Ovary (tissue), 7 donors: ENCODE measurements at regions not wholly inside any gene's neighbourhood (a gene's known extent, or its start where the extent isn't known, plus 50 kb on each side); places are given as distances from the start of the nearest gene placed in this dataset.

Source experiments
- DNase-seq, 5 donors: peaks; one replicate each; pipeline ENCODE4 v3.0.0-alpha.2; 2019 to 2020
- H3K27ac ChIP-seq, 2 donors: fragments of 200-600 bp; one replicate each; pipeline versions ENCODE4 v1.5.1 to v1.8.0; 2019 to 2022
- H3K27me3 ChIP-seq: fragments of 200-600 bp; one replicate; pipeline ENCODE4 v1.8.0; 2022
- H3K36me3 ChIP-seq: fragments of 200-600 bp; sonication (generic); one replicate; pipeline ENCODE4 v1.5.1; 2019
- H3K4me1 ChIP-seq: one replicate; pipeline ENCODE4 v1.8.1; 2013; ENCODE audit warnings: mild to moderate bottlenecking, moderate library complexity; ENCODE audit not compliant: insufficient read depth
- H3K4me3 ChIP-seq: fragments of 200-600 bp; sonication (generic); one replicate; pipeline ENCODE4 v1.5.1; 2017
- H3K9me3 ChIP-seq, 2 donors: fragments of 200-600 bp in 1 of 2; sonication (generic) in 1 of 2; one replicate each; pipeline versions ENCODE4 v1.5.1 to v1.8.1; 2013 to 2019; ENCODE audit warnings: mild to moderate bottlenecking in 1 of 2, moderate library complexity in 1 of 2
- EP300 ChIP-seq: sonication (generic); formaldehyde crosslinking; IDR thresholded peaks from one replicate; pipeline ENCODE4 v1.6.1; 2017; ENCODE audit warnings: antibody characterized with exemption
- POLR2A ChIP-seq: fragments of 450-650 bp; IDR thresholded peaks from one replicate; pipeline ENCODE4 v1.6.1; 2017; ENCODE audit warnings: antibody characterized with exemption, mild to moderate bottlenecking, moderate library complexity
- WGBS, 3 donors: extraction: QIAGEN DNeasy Blood & Tissue Kit in 1 of 3; methylation state at CpG; one replicate each; pipeline versions ENCODE4 v1.1.5 to v1.1.7; 2013 to 2017; 5-methylcytosine and 5-hydroxymethylcytosine counted together
- intact Hi-C, 4 donors: fragments of 100-400 bp; cut with DNase I; formaldehyde crosslinking; loops; one replicate each; pipeline versions ENCODE4 v1.11.0 to v1.15.1; 2022 to 2023
- TF ChIP-seq, protein P1 (sequence below), 3 donors: fragments of 450-650 bp in 2 of 3; fragments of 200-600 bp in 1 of 3; IDR thresholded peaks; one replicate each; pipeline versions ENCODE4 v1.5.1 to v1.8.0; 2016 to 2022; ENCODE audit warnings: antibody characterized with exemption in 3 of 3, mild to moderate bottlenecking in 1 of 3
- donor health status: DM: no; HTN: no; CAD: no; lungs with moderate emphysema.
- donor health status: DM: no; HTN: no; CAD: no.
- donor health status: Bipolar disorder and iron deficiency.
- donor health status: DM: no; HTN: no; CAD: no.
- donor health status: DM: yes; HTN: yes; CAD: no.

DNA sequence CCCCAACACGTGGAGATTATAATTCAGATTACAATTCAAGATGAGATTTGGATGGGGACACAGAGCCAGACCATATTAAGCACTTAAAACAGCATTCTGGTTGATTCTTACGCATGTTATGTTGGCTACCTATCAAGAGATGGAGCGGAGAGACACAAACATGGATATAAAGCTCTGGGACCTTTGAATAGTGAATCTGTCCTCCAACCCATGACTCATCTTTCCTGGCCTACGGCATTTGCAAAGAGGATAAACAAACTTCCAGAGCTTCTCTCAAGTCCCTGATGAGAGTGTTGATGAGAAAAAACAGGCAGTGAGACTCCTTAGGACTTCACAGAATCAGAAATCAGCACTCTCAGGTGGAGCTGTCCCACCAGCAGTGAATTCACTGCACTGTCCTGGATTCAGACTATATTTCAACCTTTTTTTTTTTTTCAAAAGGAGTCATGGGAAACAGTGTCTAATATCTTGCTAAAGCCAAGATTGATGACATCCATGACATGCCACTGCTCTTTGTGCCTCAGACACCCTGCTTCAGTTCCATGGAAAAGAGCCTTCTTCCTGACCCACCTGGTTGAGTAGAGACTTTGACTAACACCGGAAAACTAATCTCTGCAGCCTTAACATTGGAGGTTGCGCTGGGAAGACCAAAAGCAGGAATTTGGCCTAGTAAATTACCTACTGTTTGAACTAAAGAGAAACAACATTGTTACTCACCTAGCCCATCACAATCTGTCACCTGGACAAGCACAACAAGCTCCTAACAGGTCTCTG is 62.1 kb upstream of the NPAS2 start:
- H3K27me3 ChIP-seq, result no peaks in the 10 kb centered on the region
- TF ChIP-seq EP300, result no peak
- TF ChIP-seq POLR2A, result no peak
- TF ChIP-seq, protein P1, sequence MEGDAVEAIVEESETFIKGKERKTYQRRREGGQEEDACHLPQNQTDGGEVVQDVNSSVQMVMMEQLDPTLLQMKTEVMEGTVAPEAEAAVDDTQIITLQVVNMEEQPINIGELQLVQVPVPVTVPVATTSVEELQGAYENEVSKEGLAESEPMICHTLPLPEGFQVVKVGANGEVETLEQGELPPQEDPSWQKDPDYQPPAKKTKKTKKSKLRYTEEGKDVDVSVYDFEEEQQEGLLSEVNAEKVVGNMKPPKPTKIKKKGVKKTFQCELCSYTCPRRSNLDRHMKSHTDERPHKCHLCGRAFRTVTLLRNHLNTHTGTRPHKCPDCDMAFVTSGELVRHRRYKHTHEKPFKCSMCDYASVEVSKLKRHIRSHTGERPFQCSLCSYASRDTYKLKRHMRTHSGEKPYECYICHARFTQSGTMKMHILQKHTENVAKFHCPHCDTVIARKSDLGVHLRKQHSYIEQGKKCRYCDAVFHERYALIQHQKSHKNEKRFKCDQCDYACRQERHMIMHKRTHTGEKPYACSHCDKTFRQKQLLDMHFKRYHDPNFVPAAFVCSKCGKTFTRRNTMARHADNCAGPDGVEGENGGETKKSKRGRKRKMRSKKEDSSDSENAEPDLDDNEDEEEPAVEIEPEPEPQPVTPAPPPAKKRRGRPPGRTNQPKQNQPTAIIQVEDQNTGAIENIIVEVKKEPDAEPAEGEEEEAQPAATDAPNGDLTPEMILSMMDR (IDR thresholded peaks at IDR 0.05), result no peak
- intact Hi-C loops, result no loop called here
- H3K4me3 ChIP-seq, result no peak overlapping the region
- no peaks in the 10 kb centered on the region for H3K4me1 ChIP-seq
- 51 to 59% (median 55%) methylated on average over 6 of the region's 6 CpGs for whole genome bisulfite sequencing, 3 donors
- no peak overlapping the region for H3K27ac ChIP-seq
- no peaks in the 10 kb centered on the region for H3K9me3 ChIP-seq
- no peak for DNase-seq
- H3K36me3 ChIP-seq, result no peaks in the 10 kb centered on the region

DNA sequence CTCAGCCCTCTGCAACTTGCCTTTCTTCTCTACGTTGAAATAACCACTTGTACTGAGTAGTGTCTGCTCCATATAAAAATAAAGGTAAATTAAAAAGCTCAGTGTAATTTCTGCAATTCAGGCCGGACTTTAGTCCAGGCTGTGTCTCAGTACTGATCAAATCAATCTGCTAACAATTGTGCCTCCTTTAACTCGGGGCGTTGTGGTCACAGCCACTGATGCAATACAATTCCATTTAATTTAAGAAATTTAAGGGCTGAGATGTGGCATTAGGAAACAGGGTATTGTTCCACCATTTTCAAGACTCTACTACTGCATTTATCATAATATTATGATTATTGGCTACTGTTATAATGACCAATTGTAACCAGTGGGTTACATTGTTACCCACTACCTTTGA is 60.0 kb upstream of the NPAS2 start:
- Histone ChIP-seq H3K4me1 (no peaks in the 10 kb centered on the region), H3K27ac (no peak overlapping the region), H3K36me3 (no peaks in the 10 kb centered on the region), H3K27me3 (no peaks in the 10 kb centered on the region), H3K4me3 (no peak overlapping the region), H3K9me3 (no peaks in the 10 kb centered on the region)
- no peak for DNase-seq
- WGBS, 3 donors, result 88 to 94% (median 93%) methylated on average over 4 of the region's 4 CpGs
- intact Hi-C loops, result no loop called here
- TF ChIP-seq, protein P1 (IDR thresholded peaks at IDR 0.05), result no peak
- TF ChIP-seq EP300, result no peak
- TF ChIP-seq POLR2A, result no peak

DNA sequence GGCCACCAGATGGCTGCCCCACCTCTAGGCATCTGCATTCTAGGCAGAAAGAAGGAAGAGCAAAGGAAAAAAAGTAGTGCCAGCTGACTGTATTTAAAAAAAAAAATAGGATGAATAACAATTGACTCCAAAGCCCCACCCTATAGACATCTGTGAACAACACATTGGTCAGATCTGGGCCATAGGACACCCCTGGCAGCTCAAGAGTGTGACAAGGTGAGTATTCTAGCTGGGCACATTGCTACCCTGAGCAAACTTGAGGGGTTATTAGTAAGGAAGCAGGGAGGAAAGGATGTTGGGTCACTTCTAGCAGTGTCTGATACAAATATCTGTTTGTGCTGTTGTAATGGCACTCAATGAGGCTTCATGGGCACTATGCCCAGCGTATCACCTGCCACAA is 58.6 kb upstream of the NPAS2 start:
- Histone ChIP-seq H3K27ac (no peak overlapping the region), H3K4me3 (no peak overlapping the region), H3K9me3 (no peaks in the 10 kb centered on the region), H3K36me3 (no peaks in the 10 kb centered on the region), H3K4me1 (no peaks in the 10 kb centered on the region), H3K27me3 (no peaks in the 10 kb centered on the region)
- WGBS, 3 donors, result 77 to 96% (median 85%) methylated on average over 1 of the region's 1 CpG
- intact Hi-C loops, result no loop called here
- no peak for DNase-seq
- TF ChIP-seq, protein P1 (IDR thresholded peaks at IDR 0.05), result no peak
- TF ChIP-seq EP300 (no peak), POLR2A (no peak)

DNA sequence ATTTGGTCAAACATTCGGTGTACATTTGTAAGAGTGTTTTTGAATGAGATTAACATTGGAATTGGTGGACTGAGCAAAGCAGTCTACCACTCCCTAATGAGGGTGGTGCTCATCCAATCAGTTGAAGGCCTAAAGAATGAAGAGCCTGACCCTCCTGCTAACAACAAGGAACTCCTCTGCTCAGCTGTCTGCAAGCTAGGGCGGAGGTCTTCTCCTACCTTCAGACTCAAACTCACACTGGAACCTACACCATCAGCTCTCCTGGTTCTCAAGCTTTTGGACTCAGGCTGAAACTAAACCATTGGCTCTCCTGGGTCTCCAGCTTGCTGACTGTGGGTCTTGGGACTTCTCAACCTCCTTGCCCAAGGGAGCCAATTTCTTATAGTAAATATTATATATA is 55.5 kb upstream of the NPAS2 start:
- Histone ChIP-seq H3K27ac (no peak overlapping the region), H3K4me1 (no peaks in the 10 kb centered on the region), H3K9me3 (no peaks in the 10 kb centered on the region), H3K36me3 (no peaks in the 10 kb centered on the region), H3K4me3 (no peak overlapping the region), H3K27me3 (no peaks in the 10 kb centered on the region)
- TF ChIP-seq POLR2A (no peak), EP300 (no peak)
- TF ChIP-seq, protein P1 (IDR thresholded peaks at IDR 0.05), result no peak
- intact Hi-C loops, result no loop called here
- 89 to 98% (median 93%) methylated on average over 2 of the region's 2 CpGs for WGBS, 3 donors
- no peak for DNase-seq
